ENCODE measurements at regions not wholly inside any gene's neighbourhood (a gene's known extent, or its start where the extent isn't known, plus 50 kb on each side); places are given as distances from the start of the nearest gene placed in this dataset.

GRCh38 chr6:155974811-155975323, 519.2 kb upstream of the NOX3 start:
- TF ChIP-seq GATA3 (IDR thresholded peaks at IDR 0.05; ENCODE audit: low read depth, low read length) = no peak
- TF ChIP-seq GATA2 (IDR thresholded peaks at IDR 0.05; ENCODE audit: low read depth, low read length) = no peak

- no peak for TF ChIP-seq GATA2 (IDR thresholded peaks at IDR 0.05; ENCODE audit: low read depth, low read length)
Measured at GRCh38 chr6:155974359-155974758, 518.7 kb upstream of the NOX3 start.

GRCh38 chr6:155970876-155971708, 515.5 kb upstream of the NOX3 start:
- TF ChIP-seq GATA3 (IDR thresholded peaks at IDR 0.05; ENCODE audit: low read depth, low read length) (no peak), GATA2 (IDR thresholded peaks at IDR 0.05; ENCODE audit: low read depth, low read length) (no peak)

- TF ChIP-seq GATA2 (IDR thresholded peaks at IDR 0.05; ENCODE audit: low read depth, low read length) (no peak), GATA3 (IDR thresholded peaks at IDR 0.05; ENCODE audit: low read depth, low read length) (no peak)
Measured at GRCh38 chr6:155970472-155970871, 514.8 kb upstream of the NOX3 start.

GRCh38 chr6:155968921-155969320, 513.3 kb upstream of the NOX3 start:
- TF ChIP-seq GATA3 (IDR thresholded peaks at IDR 0.05; ENCODE audit: low read depth, low read length) (no peak), GATA2 (IDR thresholded peaks at IDR 0.05; ENCODE audit: low read depth, low read length) (no peak)

- TF ChIP-seq GATA2 (IDR thresholded peaks at IDR 0.05; ENCODE audit: low read depth, low read length) (no peak), GATA3 (IDR thresholded peaks at IDR 0.05; ENCODE audit: low read depth, low read length) (no peak)
Measured at GRCh38 chr6:155967322-155967721, 511.7 kb upstream of the NOX3 start.

GRCh38 chr6:155964544-155964943, 508.9 kb upstream of the NOX3 start:
- TF ChIP-seq GATA2 (IDR thresholded peaks at IDR 0.05; ENCODE audit: low read depth, low read length) (no peak), GATA3 (IDR thresholded peaks at IDR 0.05; ENCODE audit: low read depth, low read length) (no peak)

- no peak for TF ChIP-seq GATA3 (IDR thresholded peaks at IDR 0.05; ENCODE audit: low read depth, low read length)
- no peak for TF ChIP-seq GATA2 (IDR thresholded peaks at IDR 0.05; ENCODE audit: low read depth, low read length)
Measured at GRCh38 chr6:155962276-155962675, 506.6 kb upstream of the NOX3 start.

GRCh38 chr6:155959898-155960495, 504.4 kb upstream of the NOX3 start:
- TF ChIP-seq GATA3 (IDR thresholded peaks at IDR 0.05; ENCODE audit: low read depth, low read length) (no peak), GATA2 (IDR thresholded peaks at IDR 0.05; ENCODE audit: low read depth, low read length) (no peak)

- TF ChIP-seq GATA2 (IDR thresholded peaks at IDR 0.05; ENCODE audit: low read depth, low read length) = no peak
Measured at GRCh38 chr6:155958550-155958949, 502.9 kb upstream of the NOX3 start.

GRCh38 chr6:155955038-155955437, 499.4 kb upstream of the NOX3 start:
- no peak for TF ChIP-seq GATA3 (IDR thresholded peaks at IDR 0.05; ENCODE audit: low read depth, low read length)
- no peak for TF ChIP-seq GATA2 (IDR thresholded peaks at IDR 0.05; ENCODE audit: low read depth, low read length)

- no peak for TF ChIP-seq GATA2 (IDR thresholded peaks at IDR 0.05; ENCODE audit: low read depth, low read length)
- TF ChIP-seq GATA3 (IDR thresholded peaks at IDR 0.05; ENCODE audit: low read depth, low read length) = no peak
Measured at GRCh38 chr6:155954149-155954548, 498.5 kb upstream of the NOX3 start.

GRCh38 chr6:155949256-155949655, 493.6 kb upstream of the NOX3 start:
- TF ChIP-seq GATA3 (IDR thresholded peaks at IDR 0.05; ENCODE audit: low read depth, low read length) = no peak
- TF ChIP-seq GATA2 (IDR thresholded peaks at IDR 0.05; ENCODE audit: low read depth, low read length) = no peak

GRCh38 chr6:155946860-155947259, 491.2 kb upstream of the NOX3 start:
- TF ChIP-seq GATA2 (IDR thresholded peaks at IDR 0.05; ENCODE audit: low read depth, low read length) (no peak), GATA3 (IDR thresholded peaks at IDR 0.05; ENCODE audit: low read depth, low read length) (no peak)

- TF ChIP-seq GATA2 (IDR thresholded peaks at IDR 0.05; ENCODE audit: low read depth, low read length) (no peak), GATA3 (IDR thresholded peaks at IDR 0.05; ENCODE audit: low read depth, low read length) (no peak)
Measured at GRCh38 chr6:155943635-155944034, 488.0 kb upstream of the NOX3 start.
